GM19395 (cell line): ENCODE measurements at regions not wholly inside any gene's neighbourhood (a gene's known extent, or its start where the extent isn't known, plus 50 kb on each side); places are given as distances from the start of the nearest gene placed in this dataset.
"Not testable (repeated sequence)": the region's sequence is repeated elsewhere in the genome, so short reads cannot be mapped to it uniquely, and the experiment has no call there.

Experiments
- ATAC-seq: cut with Tn5 transposase; IDR thresholded peaks from one replicate; pipeline ENCODE4 v1.9.1; 2021; ENCODE audit warnings: mild to moderate bottlenecking, moderate library complexity; ENCODE audit not compliant: unreplicated experiment

DNA sequence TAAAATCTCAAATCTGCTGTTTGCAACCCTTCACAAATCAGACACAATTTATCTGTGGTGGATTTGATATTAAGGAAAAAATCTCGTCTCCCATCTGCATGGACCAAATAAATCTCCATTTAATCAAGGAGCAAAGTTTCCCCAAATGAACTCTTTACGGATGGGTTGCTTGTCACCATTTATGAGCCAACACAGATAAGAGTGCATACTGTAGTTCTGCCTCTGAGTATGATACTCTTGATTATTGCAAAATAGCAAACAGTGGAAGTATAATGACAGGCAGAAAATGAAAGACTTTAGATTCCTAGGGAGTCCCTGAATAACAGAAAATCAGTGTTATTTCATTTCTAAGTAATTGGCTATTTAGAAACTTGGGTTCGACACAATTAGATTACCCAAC is 1395.9 kb downstream of the FAM181B start:
- no peak for ATAC-seq

DNA sequence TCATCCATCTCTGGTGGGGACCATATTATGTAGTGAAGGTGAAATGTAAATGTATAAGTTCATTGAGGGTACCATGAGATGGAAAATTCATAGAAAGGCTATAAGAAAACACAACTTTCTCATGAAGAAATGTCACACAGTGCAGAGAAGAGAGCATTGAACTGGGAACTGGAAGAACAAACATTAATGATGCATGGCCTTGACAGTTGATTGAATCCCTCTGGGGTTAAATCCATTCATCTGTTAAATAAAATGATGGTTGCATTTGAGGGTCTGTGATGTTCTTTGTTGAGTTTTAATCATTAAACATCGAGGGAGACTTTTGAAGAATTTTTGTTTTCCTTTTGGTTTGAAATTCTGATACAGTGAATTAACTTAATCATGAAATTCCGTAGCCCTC is 1401.4 kb downstream of the FAM181B start:
- ATAC-seq, result no peak

DNA sequence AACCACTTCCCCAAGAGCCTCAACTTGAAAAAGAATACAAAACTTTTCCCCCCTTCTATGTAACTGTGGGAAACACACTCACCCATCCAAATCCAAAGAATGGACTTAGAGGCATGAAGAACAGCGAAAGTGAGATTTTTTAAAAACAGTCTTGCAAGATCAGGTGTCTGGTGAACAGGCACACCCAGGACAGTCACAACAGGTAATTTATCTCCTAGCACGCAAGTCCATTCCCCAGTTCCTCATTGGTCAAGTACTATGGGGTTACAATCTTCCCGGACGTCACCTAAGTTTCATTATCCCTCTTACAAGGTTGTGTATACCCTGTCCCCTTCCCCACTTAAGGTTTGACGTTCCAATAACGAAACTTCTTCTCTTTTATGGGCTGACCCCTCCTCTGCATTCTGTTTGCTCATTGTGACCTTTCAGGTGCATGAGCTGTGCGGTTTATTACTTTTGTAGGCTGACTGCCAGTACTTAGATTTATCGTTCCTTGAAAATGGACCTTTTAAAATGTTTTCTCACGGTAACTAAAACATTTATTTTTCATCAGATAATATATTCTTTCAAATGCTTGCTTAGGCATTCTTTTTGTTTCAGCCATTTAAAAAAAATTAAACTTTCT is 1401.9 kb downstream of the FAM181B start:
- ATAC-seq, result no peak

DNA sequence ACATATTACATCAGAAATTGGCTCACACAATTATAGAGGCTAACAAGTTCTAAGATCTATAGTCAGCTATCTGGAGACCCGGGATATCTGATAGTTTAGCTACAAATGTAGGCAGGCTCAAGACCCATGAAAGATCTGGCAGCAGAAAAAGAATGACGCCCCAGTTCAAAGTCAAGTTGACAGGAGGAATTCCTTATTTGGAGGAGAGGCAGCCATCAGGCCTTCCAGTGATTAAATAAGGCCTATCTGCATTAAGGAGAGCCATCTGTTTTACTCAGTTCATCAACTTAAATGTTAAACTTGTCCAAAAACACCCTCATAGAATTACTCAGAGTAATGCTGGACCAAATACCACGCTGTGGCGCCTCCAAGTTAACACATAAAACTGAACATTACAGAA is 1402.6 kb downstream of the FAM181B start:
- no peak for ATAC-seq

DNA sequence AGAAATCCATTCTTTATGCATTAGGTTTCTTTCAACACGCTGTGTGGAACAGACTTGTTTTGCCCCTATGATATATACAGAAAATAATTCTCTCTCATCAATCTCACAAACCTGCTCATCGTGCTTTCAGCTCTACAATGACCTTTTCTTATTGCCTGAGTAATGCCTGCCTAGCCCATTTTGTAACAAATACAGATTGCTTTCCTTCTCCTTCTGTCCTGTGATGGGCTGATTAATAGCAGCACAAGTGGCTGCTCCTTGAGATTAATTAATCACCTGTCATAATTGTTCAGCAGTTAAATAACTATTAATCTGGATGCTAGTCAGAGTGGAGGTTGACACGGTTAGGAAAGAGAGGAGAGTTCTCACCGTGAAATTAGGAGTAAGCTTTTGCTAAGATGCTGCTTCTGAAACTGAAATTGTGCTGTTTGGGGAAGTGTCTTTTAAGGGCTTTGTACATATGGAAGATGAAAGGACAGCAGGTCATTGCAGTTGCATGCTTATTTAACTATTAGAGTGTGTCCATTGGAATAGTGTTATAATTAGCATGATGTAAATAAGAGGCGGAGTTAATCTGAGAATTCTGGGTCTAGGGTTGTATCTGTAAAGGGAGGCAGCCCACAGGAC is 1430.5 kb downstream of the FAM181B start:
- ATAC-seq, result no peak

DNA sequence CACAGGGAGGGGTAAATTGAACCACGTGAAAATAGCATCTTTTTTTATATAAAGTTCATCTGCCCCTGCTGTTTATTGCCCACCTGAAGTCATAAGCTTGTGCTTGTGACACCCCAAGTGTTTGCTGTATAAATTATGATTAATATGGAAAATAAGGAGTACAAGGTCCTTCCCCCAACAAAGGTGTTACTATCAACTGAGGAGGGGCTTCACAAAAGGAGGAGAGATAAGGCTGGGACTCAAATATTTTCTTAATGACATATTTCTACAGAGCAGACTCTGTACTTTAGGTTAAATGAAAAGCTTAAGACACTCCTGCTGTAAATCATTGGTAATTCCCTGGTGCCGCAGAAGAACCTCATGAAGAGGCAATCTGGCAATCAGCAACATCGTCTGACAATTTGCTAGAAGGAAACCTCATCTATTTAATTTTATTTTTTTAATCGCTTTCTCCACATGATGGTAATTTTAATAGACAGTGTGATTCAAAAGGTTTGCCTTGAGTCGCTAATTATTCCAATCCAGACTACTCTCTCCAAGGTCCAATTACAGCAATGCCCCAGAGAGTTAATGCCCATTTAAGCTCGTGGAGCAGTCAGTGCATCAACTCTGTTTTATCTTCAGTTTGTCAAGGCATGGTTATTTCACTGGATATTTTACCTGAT is 1432.4 kb downstream of the FAM181B start:
- no peak for ATAC-seq

DNA sequence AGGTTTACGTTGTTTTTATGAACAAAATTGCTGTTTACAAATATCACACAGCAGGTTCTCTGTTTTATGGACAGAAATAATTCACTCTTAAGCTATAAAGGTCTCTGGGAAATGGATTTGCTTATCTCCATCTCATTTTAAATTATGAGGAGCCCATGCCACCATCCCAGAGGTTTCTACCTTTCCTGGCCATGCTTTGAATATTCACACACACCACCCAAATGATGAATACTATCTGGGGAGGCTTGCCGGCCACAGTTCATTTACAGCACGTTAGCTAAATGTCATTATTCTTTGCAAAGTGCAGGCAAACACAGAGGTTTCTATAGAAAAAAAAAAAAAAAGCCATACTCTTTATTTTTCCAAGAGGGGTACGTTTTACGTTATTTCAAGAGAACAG is 1446.7 kb downstream of the FAM181B start:
- ATAC-seq, result no peak

DNA sequence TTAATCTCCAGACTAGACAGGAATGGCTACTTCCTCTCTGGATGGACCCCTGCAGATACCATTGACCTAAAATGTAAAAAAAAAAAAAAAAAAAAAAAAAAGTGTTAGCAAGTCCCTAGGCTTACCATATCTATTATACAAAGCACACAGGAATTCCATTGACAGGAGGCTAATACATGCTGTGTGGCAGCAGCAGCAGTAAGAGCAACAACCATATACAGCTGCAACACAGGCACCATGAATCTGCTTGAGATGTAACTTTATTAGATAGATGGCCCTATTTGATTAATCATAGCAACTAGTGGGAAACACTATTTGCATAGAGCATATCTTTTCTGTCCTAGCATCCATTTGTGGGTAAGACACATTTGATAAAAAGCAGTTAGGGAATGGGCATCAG is 1447.1 kb downstream of the FAM181B start:
- ATAC-seq, result no peak

DNA sequence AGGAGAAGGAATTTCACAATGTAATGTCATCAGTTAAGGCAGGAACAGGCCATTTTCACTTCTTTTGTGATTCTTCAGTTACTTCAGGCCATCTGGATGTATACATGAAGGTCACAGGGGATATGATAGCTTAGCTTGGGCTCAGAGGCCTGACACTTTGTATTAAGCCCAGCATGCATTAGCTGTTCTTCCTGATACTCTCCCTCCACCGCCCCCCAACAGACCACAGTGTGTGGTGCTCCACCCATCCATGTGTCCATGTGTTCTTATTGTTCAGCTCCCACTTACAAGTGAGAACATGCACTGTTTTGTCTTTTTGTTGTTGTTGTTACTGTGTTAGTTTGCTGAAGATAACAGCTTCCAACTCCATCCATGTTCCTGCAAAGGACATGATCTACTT is 1453.4 kb downstream of the FAM181B start:
- not testable (repeated sequence) for ATAC-seq

DNA sequence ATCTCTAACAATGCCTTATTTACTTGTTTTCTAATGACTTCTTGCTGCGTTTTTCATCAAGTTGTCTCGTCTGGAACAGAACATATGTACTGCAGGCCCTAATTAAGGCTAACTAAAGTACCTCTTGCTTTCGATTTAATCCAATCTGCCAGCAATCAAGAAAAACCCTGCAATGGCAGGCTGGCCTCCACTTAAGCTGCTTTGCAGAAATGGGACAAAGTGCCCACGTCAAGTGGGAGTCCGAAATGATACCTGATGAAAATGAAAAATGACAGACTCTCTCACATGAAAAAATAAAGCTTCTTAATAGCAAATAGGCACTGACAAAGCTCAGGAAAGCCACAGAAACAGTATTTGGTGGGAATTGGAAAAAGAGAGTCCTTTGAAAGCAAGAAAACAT is 1454.7 kb downstream of the FAM181B start:
- ATAC-seq, result no peak

DNA sequence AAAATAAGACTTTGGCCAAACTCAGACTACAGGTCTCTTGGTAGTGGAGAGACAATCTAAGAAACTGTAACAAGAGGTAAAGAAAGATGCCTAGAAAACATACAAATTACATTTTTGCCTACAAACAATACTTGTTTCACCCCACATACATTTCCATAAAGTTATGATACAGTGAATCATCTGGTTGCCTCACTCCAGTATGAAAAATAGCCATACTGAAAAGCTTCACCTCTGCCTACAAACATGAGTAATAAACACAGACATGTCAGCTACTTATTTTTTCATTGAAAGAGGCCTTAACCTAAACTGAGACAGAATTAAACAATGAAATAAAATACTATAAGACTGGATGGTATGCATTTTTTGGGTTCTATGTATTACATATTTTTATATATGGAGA is 1463.0 kb downstream of the FAM181B start:
- ATAC-seq, result no peak

DNA sequence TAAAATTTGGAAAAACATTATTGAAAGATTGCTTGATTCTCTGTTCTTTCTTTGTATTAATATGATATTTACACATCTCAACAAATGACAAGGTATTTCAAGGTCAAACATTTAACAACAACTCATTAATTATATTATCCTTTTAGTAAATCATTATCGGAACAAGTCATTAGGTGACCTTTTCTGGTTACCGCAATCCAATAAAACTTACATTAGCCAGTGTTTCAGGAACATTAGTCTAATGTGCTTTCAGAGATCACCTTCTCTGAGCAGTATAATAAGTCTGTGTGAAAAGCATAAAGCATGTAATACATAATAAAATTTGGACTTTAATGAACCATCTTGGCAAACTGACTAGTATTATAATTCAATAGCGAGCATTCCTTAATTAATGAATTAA is 1466.4 kb downstream of the FAM181B start:
- ATAC-seq, result no peak

DNA sequence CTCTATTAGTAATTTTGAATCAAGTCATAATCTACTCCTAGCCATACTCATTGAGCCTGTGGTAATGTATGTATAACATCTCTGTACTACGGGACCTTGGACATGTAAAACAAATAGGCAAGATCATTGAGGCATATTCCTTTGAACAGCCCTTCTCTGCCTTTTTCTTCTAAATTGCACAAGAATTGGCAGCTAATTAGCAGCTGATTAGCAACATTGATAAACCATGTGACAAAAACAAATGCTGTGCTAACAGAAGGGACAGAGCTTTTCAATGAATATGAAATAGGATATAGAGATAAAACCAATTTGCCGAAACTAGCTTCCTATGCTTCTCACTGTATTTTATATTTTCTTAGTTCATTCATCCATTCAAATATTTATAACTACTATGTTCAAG is 1474.2 kb downstream of the FAM181B start:
- no peak for ATAC-seq

DNA sequence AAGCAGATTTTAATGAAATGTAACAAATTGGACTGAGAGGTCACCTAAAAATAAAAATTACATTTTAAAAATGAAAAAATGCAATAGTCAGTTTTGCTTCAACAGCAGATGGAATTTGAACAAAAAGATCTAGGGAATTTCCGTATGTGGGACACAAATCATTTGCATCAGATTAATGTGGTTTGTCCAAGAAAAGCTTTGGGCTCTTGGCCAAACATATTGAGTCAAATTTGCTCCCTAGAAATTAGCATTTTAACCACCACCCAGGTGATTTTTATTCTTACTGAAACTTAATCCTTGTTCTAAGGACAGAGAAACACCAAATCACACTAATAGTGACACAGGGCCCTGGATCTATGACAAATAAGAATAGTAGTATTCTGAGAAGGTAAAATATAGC is 1477.8 kb downstream of the FAM181B start:
- ATAC-seq, result no peak

DNA sequence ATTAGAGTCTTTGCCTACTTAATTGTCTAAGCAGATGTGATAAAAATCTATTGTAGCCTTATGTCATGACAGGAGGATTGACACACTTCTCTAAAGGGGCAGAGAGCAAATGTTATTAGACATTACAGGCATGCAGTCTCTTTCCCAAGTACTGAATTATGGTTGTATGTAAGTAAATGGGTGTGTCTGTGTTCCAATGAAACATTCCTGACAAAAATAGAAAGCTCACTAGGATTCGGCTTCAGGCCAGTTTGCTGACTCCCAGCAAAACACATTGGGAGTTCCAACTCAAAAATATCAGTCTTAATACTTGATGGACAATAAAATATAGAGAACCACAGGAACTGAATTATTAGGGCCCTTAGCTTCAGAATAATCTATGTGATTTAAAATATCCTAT is 1480.4 kb downstream of the FAM181B start:
- ATAC-seq, result no peak

DNA sequence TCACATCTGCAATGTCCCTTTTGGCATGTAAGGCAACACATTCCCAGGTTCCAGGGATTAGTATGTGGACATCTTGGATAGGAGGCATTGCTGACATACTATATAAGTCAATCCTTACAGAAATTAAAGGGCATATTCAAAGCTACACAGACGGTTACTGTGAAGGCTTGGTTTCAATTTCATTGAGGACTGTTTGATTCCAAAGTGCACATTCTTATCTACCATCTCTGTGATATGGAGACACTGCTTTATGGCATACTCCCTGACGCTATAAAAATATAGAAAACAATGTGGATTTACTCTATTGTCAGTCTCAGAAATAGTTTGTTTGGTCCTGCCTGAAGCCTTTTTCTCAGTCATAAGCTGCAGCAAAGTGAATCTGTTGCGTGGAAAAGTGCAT is 1486.7 kb downstream of the FAM181B start:
- no peak for ATAC-seq

DNA sequence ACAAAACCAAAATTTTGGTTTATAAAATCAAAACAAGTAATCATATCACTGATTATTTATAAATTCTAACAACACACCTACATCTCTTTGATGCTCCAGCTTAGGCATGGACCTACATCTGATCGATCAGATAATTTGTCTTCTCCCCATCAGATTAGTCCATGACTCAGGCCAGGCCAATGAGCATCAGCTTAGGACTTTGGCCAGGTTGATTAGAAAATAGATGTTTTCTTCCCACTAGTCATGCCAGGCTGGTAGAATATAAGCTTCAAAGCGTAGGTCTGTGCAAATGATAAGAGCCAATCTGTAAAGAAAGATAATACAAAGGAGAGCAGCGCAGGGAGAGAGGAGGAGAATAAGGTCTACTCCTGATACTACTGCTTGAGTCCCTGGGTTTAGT is 1487.9 kb downstream of the FAM181B start:
- ATAC-seq, result no peak

DNA sequence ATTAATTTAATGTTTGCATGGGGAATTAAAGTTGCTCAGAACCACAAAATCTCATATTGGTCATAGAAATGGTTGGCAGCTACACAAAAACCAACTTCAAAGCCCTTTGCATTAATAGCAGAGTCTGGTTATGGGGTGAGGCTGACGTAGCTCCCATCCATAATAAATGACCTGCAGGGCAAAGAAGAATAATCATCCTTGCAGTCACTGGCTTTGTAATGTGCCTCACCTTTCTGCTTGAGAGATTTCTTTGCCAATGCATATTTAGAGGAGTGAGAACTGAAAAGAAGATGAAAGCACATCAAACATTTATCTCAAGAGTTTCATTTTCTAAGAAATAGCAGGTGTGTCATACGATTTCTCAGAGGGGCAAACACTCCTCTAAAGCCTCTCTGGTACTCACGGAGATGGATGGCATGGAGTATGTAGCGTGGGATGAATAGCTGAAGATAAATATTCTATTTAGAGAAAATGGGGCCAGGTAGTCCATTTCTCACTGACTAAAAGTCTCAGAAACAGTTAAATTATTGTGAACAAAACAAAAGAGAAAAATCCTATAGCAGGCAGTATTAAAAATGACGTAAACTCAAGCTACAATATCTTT is 1491.9 kb downstream of the FAM181B start:
- no peak for ATAC-seq

DNA sequence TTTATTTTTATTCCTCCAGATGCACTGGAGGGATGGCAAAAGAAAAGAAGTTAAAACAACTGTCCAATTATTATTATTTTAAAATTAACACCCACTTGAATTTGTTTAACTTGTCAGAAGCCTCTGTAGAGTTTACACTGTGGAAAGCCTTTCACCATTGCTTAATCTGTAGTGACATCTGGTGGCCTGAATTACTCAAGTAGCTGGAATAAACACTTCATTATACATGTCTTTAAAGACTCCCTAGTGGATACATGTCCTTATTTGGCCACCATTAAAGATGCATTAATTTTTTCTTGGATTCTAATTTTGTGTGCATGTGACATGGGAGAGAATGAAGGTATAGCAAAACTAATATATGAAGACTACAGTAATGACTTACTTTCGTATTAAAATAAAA is 1496.5 kb downstream of the FAM181B start:
- ATAC-seq, result no peak

DNA sequence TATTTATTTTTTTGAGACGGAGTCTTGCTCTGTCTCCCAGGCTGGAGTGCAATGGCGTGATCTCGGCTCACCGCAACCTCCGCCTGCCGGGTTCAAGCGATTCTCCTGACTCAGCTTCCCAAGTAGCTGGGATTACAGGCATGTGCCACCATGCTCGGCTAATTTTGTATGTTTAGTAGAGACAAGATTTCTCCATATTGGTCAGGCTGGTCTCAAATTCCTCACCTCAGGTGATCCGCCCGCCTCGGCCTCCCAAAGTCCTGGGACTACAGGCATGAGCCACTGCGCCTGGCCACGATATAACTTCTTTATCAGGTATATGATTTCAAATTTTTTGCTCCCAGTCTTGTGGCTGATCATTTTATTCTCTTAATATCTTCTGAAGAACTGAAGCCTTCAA is 1506.3 kb downstream of the FAM181B start:
- not testable (repeated sequence) for ATAC-seq

DNA sequence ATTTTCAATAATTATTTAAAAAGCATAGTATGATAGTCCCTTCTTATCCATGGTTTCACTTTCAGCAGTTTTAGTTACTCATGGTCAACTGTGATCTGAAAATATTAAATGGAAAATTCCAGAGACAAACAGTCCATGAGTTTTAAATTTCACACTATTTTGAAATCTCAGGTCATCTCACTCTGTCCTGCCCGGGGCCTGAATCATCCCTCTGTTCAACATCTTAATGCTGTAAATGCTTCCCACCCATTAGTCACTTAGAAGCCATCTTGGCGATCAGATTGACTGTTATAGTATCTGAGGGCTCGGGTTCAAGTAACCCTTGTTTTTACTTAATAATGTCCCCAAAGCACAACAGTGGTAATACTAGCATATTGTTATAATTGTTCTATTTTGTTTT is 1509.3 kb downstream of the FAM181B start:
- no peak for ATAC-seq

DNA sequence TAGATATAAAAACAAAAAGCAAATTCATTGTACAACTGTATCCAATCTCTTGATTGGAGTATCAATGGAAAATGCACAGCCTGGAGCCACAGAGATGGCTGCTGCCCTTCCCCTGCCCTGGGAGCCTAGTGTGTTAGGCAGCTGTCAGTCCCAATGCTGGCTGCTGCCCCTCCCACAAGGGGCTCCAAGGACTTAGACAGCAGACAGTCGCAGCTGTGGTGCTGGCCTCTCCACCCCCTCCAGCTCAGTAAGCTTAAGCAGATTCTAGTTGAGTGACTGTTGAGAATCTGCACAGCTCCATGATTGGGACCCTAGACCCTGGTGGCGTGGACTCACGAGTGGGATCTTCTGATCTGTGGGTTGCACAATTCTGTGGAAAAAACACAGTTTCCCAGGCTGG is 1511.2 kb downstream of the FAM181B start:
- ATAC-seq, result no peak
